GM18951 (cell line): ENCODE measurements at regions not wholly inside any gene's neighbourhood (a gene's known extent, or its start where the extent isn't known, plus 50 kb on each side); places are given as distances from the start of the nearest gene placed in this dataset.

Experiments
- POLR2A ChIP-seq: IDR thresholded peaks from 4 replicates; pipeline ENCODE4 v1.6.1; 2011; ENCODE audit warnings: mild to moderate bottlenecking; ENCODE audit not compliant: insufficient read length, insufficient read depth; ENCODE audit errors: extremely low read depth
- in situ Hi-C: fragments of 300-500 bp; cut with MboI; formaldehyde crosslinking; loops from one replicate; pipeline ENCODE4 v1.12.0; 2022; ENCODE audit warnings: low sequenced_read_pairs, mixed read lengths, inconsistent platforms; ENCODE audit not compliant: unreplicated experiment

DNA sequence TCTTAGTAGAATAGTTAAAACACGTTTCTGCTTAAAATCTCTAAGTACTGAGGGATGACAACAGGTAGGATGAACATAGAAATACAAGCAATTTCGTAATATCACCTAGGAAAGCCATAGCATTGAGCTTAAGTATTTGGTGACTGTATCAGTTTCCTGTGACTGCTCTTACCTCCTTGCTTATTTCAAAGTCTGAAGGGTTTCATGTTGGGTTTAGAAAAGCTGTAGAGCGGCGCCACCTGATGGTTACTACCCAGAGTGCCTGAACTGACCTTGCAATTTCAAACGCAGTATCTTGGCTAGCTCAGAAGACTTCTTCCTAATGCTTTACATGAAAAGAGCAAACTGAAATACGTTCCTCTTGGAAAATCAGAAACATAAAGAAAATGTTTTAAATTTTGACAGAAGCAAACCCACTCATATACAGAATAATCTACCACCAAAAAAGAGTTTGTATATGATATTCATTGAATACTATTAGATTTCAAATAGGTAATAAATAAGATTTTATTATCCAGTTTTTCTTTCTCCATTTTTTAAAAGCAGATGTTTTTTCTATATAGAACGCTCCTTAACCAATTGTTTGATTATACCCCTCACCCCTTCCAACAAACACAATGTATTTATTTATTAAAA is 82.3 kb upstream of the RIPOR2 start:
- in situ Hi-C loops: loop anchor here (10.0 kb wide), 1 partner anchor 163 kb away; no protein-coding TSS in a partner anchor
- no peak for TF ChIP-seq POLR2A

DNA sequence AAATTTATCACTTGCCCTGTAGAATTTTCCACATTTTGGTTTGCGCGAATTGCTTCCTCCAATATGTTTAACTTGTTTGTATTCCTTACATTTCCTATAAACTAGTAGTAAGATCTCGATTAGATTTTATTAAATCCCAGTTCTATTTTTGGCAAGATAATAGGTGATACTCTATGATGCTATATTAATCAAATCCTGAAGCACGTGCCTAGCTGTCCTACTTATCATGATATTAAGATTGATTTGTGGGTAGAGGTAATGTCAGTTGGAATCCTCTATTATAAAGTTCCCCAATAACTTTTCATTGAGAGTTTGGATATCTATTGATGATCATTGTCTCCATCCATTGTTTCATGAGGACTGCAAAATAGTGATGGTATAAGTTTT is 82.8 kb upstream of the RIPOR2 start:
- no peak for TF ChIP-seq POLR2A
- in situ Hi-C loops: loop anchor here (10.0 kb wide), 1 partner anchor 164 kb away; no protein-coding TSS in a partner anchor

DNA sequence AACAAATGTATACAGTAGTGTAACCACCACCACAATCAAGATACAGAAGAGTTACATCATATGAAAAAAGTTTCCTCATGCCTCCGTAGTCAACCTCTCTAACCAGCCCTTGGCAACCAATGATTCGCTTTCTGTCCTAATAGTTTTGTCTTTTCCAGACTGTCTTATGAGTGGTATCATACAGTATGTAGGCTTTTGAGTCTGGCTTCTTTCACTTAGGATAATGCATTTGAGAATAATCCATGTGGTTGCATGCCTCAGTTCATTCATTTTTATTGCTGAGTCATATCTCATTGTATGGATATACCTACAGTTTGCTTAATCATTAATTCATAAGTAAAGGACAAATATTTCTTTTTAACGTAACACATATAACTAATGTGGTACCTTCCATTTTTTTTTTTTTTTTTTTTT is 86.4 kb upstream of the RIPOR2 start:
- no peak for TF ChIP-seq POLR2A
- in situ Hi-C loops: no loop called here

DNA sequence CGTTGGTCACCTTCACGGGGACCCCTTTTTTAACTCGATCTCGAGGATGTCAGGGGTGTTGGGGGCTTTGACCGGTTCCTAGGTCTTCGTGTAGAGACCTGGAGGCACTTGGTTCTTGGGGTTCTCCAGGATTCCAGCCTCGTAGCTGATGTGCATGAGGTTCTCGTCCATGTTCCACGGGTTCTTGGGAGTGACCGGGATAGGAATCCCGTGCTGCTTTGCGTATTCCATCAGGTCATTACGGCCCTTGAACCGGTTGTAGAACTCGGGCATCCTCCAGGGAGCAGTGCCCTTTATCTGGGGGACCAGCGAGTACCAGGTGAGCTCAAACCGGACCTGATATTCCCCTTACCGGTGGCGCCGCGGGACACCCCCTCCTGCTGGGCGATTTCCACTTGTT is 88.0 kb upstream of the RIPOR2 start:
- in situ Hi-C loops: no loop called here
- TF ChIP-seq POLR2A: no peak

DNA sequence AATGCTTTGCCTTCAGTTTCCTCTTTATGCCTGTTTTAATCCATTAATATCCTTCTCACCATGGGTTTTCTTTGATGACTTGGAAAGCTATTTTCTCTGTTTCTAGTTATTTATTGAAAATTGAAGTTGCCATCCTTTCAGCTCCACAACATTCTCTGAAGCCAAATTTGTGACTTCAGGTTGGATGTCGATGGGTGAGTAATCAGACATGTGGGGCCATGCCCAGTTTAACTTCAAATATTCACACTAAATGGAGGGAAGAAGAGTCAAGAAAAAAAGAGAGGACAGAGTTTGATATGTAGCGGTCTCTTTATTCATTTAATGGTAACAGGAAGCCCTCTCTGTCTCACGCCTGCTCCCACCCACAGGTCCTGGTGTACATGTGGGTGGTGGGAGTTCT is 89.1 kb upstream of the RIPOR2 start:
- no peak for TF ChIP-seq POLR2A
- in situ Hi-C loops: no loop called here

DNA sequence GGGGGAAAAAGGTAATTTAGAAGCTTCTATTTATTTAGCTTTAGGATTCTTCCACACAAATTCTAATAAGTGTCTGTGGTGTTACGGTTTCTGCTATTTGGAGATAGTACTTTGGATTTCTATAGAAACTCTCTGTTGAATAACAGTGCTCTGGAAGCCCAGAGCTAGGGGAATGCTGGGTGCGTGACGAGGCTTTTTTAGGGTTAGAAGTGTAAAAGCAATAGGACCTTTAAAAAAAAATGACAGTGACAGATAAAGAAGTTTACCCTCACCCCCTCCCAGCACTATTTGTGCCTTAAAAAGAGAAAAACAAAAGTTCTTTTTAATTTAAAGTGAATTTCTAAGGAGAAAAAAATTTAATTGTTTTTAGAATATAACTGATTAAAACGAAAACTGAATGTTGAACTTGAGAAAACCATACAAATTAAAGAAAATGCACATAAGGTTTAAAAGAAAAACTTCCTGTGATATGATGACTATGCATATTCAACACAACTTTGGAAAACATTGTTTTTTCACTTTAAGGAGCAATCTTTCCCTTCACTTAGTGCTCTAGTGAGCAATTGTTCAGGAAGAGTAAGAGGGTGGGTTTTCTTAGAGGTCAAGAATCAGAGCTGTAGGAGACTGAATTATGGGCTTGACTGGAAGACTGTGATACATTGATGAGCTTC is 89.6 kb upstream of the RIPOR2 start:
- in situ Hi-C loops: no loop called here
- no peak for TF ChIP-seq POLR2A

DNA sequence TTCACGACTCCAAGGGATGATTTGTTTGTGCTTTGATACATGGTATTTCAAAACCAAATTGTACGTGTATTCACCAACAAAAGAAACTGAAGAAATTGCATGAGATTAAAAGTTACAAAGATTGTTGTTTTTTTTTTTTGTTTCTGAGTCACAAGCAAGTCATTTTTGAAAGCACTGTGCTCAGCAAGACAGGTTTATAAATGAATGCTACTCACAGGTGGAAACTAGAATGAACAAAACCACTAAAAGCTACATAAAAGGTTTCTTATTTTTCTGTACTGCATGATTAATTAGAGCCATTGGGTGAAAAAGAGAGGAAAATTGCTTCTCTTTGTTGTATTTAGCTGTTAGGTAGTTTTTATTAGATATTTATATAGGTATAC is 90.2 kb upstream of the RIPOR2 start:
- in situ Hi-C loops: no loop called here
- no peak for TF ChIP-seq POLR2A

DNA sequence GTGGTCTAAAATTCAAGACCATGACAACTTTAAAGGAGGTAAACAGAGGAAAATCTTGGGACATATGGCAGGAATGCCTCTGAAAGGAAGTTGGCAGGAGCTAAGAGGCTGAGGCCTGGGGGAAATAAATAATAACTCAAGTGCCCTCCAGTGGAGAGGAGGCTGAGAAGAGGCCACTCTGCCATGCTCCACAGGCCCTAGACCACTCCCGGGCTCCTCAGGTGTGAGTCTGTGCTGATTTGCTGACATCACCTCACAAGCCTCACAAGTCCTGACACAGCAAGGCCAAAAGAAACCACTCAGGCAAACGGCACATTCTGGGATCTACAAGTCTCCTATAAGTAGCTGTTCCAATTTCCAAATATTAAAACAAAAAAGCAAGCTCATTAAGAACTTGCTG is 91.0 kb upstream of the RIPOR2 start:
- in situ Hi-C loops: no loop called here
- no peak for TF ChIP-seq POLR2A

DNA sequence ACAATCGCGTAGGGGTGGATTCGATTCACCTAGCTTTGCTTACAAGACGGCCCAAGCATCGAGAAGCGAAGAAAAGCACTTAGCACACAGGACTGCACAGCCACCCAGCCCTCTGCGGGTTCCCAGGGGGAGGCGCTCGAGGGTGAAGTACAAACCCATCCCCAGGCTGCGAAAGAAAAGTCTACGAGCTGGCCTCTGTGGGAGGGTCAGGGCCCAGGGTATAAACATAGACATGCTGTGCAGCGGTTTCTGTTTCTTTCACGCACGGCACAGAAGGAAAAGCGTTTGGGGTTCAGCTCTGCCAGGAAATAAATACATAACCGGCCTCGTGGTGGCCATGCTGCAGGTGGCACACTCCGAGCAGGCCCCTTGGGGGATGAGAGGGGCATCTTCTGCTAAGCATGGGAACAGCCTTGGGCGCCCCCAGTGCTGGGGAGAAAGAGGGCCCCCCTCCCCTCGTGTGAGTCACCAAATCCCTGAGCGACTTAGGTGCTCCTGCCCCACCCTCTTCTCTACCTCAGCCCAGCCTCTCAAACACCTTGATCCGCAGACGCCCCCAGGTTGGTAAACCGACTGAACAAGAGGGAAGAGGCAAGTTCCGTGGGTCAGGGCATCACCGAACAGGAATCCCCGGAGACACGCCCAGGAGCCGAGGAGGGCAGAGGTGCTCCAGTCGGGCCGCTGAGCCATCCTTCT is 91.6 kb upstream of the RIPOR2 start:
- in situ Hi-C loops: no loop called here
- no peak for TF ChIP-seq POLR2A

DNA sequence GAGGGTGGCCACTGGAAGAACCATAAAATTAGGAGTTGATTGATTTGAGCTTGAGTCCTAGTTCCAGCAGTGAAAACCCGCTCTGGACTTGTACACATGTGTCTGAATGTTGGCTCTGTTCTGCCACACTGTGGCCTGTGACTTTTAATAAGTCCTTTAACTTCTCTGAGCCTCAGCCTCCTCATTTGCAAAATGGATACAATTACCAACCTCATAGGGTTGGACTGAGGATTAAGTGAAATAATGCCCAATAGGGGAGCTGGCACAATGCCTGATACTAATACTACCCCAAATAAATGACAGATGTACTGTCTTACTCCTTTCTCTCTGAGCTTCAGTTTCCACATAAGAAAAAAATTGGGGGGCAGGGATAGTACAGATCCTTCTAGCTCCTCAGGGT is 92.6 kb upstream of the RIPOR2 start:
- in situ Hi-C loops: no loop called here
- TF ChIP-seq POLR2A: no peak

DNA sequence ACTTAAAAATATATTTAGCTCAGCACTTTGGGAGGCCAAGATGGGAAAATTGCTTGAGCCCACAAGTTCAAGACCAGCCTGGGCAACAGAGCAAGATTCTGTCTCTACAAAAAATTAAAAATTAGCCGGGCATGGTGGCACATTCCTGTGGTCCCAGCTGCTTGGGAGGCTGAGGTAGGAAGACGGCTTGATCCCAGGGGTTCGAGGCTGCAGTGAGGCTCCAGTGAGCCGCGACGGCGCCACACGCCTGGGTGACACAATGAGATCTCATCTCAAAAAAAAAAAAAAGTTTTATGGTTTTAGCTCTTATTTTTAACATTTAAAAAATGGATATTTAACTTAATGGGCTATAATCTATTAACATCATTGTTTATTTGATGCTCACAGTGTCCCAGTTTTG is 97.2 kb upstream of the RIPOR2 start:
- TF ChIP-seq POLR2A: no peak

DNA sequence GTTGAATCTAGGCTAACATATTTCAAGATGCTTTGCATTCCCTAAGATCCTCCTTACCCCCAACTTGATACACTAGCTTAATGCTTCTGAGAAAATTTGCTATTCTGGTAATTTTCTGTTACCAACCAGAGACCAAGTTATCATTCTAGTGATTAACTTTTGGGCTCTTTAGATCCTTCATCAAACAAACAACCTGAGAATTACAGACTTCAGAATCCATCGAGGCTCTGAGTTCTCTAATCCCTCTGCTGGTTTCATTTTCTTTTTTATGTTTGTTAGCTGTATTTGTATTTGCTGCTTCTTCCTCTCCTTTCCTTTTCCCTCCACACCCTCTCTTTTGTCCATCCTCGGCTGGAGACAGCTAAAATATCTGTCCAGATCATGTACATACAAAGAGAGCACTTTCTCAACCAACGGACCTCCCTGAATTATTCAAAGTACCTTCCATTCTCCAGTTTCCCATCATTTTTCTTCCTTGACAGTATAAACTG is 98.7 kb upstream of the RIPOR2 start:
- TF ChIP-seq POLR2A: no peak
- in situ Hi-C loops: no loop called here

More for the DNA sequence above, 97.2 kb upstream of the RIPOR2 start:
- in situ Hi-C loops: no loop called here

DNA sequence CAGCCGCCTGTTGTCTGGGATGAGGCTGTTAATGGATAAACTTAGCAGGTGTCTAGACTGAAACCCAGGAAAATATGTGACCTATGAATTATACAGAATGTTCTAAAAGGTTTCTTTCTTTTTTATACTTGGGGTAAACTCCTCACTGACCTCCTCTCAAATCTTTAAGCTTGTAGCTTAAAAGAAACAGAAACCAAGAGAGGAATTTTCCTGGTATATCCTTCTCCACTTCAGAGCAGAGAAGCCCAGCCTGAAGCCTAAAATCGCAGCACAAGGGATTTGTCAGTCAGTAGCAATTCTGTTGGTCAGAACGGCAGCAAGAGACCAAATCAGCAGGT is 99.4 kb upstream of the RIPOR2 start:
- in situ Hi-C loops: no loop called here
- TF ChIP-seq POLR2A: no peak

DNA sequence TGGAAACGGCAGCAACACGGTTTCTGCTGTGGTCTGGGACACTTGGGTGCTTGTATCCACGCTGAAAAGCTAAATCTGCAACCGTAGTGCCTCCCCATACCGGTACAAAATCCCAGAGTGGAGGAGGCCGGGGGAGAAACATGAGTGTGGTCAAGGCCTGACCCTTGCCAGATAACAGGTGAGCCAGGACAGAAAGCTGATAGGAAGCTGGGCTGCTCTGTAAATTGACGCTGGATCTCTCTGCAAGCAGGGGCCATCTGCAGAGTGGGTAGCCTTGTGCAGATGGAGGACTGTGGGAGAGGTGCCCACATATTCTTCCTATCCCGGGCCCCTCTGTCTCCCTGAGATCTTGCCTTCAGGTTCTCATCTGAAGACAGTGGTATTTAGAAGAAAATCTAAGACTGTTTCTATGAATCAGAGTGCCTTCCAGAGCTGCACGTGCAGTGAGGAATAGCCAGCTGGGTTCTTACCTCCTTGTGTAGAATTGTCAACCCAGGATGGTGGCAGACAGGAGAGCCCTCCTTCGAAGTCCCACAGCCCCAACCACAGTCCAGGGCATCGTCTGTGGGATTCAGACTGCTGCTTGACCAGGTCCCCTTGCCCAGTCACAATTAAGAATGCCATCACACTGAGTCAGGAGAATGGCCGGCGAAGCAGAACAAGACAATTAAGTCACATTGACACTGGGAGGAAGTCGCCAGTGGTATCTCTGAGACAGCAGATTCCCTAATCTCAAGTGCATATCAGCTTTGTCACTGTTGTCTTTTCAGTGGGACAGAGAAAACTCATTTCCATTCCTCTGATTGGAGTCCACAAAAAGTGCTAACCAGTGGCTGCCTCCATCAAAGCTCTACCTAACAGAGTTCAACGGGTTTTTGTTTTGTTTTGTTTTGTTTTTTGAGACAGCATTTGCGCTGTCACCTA is 100.0 kb upstream of the RIPOR2 start:
- no peak for TF ChIP-seq POLR2A
- in situ Hi-C loops: no loop called here
